Lower lobe of right lung (tissue), 2 donors: ENCODE measurements at regions not wholly inside any gene's neighbourhood (a gene's known extent, or its start where the extent isn't known, plus 50 kb on each side); places are given as distances from the start of the nearest gene placed in this dataset.

Experiments used
- ATAC-seq, 2 donors: fragments of 200-7000 bp; cut with Tn5 transposase; one replicate each; pipeline ENCODE4 v1.9.1; 2020 to 2022; ENCODE audit warnings: mild to moderate bottlenecking in 2 of 2, moderate library complexity in 2 of 2
- DNase-seq: peaks from one replicate; pipeline ENCODE4 v3.0.0-alpha.2; 2020
- H3K27ac ChIP-seq: fragments of 200-600 bp; one replicate; pipeline ENCODE4 v1.8.0; 2022
- H3K27me3 ChIP-seq: fragments of 200-600 bp; one replicate; pipeline ENCODE4 v1.8.0; 2022; ENCODE audit warnings: low read depth
- H3K36me3 ChIP-seq: fragments of 200-600 bp; one replicate; pipeline ENCODE4 v1.8.0; 2022; ENCODE audit warnings: mild to moderate bottlenecking
- H3K4me1 ChIP-seq: fragments of 200-600 bp; one replicate; pipeline ENCODE4 v1.8.0; 2022
- H3K4me3 ChIP-seq: fragments of 200-600 bp; one replicate; pipeline ENCODE4 v1.8.0; 2022; ENCODE audit warnings: mild to moderate bottlenecking
- H3K9me3 ChIP-seq: fragments of 200-600 bp; one replicate; pipeline ENCODE4 v1.8.0; 2022
- CTCF ChIP-seq: fragments of 200-600 bp; IDR thresholded peaks from one replicate; pipeline ENCODE4 v1.8.0; 2022; ENCODE audit warnings: antibody characterized with exemption, mild to moderate bottlenecking
- intact Hi-C: fragments of 100-400 bp; cut with DNase I; formaldehyde crosslinking; loops from one replicate; pipeline ENCODE4 v1.11.0; 2022
- donor health status: DM: no; HTN: yes; CAD: no; lungs with severe emphysema.

DNA sequence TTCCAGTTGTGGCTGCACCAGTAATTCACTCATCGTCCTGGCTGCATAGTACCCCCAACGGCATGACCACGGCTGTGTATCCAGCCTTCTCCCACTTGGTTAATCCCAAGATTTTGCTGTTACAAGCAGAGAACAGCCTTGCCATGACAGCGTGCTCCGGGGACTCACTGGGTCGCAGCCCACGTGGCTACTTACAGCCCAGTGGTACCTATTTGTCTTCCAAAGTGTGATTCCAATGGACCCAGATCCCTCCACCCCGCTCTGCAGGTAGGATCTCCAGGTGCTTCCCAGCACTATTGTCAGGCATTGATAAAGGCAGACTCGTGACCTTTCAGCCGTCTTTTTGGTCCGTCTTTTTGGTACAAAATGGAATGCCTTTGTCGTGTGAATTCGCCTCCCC, 119.0 kb upstream of the FGF3 start:
- Histone ChIP-seq H3K9me3 (no peaks in the 10 kb centered on the region), H3K4me1 (peaks cover 10% of the 10 kb centered on the region), H3K27ac (peak overlapping the region; percentile 85), H3K4me3 (no peak overlapping the region), H3K36me3 (no peaks in the 10 kb centered on the region), H3K27me3 (peaks cover 4% of the 10 kb centered on the region)
- ATAC-seq (no peak), DNase-seq (peak; percentile 14)
- TF ChIP-seq CTCF: no peak
- intact Hi-C loops: no loop called here

DNA sequence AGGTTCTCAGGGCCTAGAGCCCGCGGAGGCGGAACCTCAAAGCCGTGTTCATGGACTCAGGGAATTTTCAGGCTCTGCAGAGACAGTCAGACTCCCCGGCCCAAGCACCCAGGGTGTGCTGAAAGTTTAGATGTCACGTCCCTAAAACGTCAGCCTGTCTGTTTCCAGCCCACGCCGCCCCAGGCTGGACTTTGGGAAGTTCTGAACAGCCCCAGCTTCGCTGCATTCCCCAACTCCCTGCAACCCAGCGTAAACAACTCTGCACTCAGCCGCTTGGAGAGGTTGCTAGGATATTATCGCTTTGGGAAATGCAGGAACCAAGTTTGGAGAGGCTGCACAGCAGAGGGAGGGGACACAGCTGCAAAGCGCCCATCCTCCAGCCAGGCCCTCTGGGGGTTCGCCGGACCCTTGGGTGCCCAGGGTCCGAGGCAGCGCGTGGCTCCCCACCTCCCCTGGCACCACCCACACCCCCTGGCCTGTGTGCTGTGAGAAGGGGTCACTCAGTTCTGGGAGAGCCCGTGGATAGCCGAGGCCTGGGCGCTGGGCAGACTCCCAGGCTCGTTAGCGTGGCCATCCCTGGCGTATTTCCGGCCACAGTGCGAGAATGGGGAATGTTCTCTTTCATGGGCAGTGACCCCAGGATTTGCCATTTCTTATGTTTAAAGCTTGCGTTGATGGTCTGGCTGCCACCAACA, 120.5 kb upstream of the FGF3 start:
- H3K36me3 ChIP-seq: no peaks in the 10 kb centered on the region
- intact Hi-C loops: no loop called here
- H3K4me3 ChIP-seq: peak overlapping the region; percentile 33
- no peak for TF ChIP-seq CTCF
- DNase-seq (peak; percentile 64), ATAC-seq (peak; percentile 90 to 94)
- H3K4me1 ChIP-seq: peaks cover 10% of the 10 kb centered on the region
- peaks cover 4% of the 10 kb centered on the region for H3K27me3 ChIP-seq
- H3K27ac ChIP-seq: peak overlapping the region; percentile 85
- H3K9me3 ChIP-seq: no peaks in the 10 kb centered on the region

- no peaks in the 10 kb centered on the region for H3K36me3 ChIP-seq
- H3K9me3 ChIP-seq: no peaks in the 10 kb centered on the region
- no peak for TF ChIP-seq CTCF
- no peak overlapping the region for H3K4me3 ChIP-seq
- intact Hi-C loops: no loop called here
- H3K27me3 ChIP-seq: peaks cover 4% of the 10 kb centered on the region
- DNase-seq: no peak
- ATAC-seq: peak in 1 of 2 donors; percentile 11
- peaks cover 10% of the 10 kb centered on the region for H3K4me1 ChIP-seq
- H3K27ac ChIP-seq: peak overlapping the region; percentile 85
Measured at GRCh38 chr11:69940246-69940610, 121.0 kb upstream of the FGF3 start.

DNA sequence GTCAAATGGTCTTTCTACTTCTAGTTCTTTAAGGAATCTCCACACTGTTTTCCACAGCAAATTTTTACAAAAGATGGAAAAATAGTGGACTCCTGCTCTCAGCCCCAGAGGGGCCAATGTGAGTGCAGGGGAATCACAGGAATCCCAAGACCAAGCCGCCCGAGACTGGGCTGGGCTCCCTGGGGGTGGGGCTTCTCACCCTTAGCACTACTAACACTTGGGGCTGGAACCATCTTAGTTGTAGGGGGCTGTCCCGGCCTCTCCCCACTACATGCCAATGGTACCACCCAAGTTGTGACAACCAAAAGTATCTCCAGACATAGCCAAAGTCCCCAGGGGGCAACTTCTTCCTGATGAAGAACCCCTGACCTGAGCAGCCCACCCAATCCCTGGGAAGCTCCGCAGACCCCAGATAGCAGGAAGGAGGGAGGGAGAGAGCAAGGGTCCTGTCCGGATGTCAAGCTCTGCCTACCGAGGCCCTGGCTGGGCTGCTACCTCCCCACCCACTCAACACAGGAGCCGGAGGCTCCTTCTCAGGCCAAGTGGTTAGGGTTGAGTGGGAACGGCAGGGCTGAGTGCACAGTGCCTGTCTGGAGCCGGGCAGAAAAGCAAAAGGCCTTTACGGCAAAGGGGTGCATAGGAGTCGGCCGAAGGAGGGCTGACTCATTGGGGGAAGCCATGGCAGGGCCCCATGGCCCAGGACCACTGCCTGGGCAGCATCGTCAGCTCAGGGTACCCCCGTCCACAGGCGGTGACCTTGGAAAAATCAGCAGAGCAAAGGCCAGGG, 122.5 kb upstream of the FGF3 start:
- DNase-seq (peak; percentile 24), ATAC-seq (no peak)
- Histone ChIP-seq H3K4me1 (peaks cover 10% of the 10 kb centered on the region), H3K27me3 (peaks cover 4% of the 10 kb centered on the region), H3K36me3 (no peaks in the 10 kb centered on the region), H3K4me3 (no peak overlapping the region), H3K27ac (no peak overlapping the region), H3K9me3 (no peaks in the 10 kb centered on the region)
- intact Hi-C loops: no loop called here
- TF ChIP-seq CTCF: no peak

- Histone ChIP-seq H3K27ac (no peak overlapping the region), H3K9me3 (no peaks in the 10 kb centered on the region), H3K4me1 (peaks cover 10% of the 10 kb centered on the region), H3K36me3 (no peaks in the 10 kb centered on the region), H3K27me3 (peaks cover 4% of the 10 kb centered on the region), H3K4me3 (no peak overlapping the region)
- no peak for ATAC-seq
- intact Hi-C loops: no loop called here
- peak; percentile 23 for DNase-seq
- no peak for TF ChIP-seq CTCF
Measured at GRCh38 chr11:69942333-69942820, 123.2 kb upstream of the FGF3 start.
